VCaP (cell line): ENCODE measurements at regions not wholly inside any gene's neighbourhood (a gene's known extent, or its start where the extent isn't known, plus 50 kb on each side); places are given as distances from the start of the nearest gene placed in this dataset.

Source experiments
- H3K27ac ChIP-seq: fragments of 450-650 bp; 2 replicates; pipeline ENCODE4 v1.5.1; 2017
- CTCF ChIP-seq: fragments of 450-650 bp; conservative IDR thresholded peaks from 2 replicates; pipeline ENCODE4 v1.5.1; 2017; ENCODE audit warnings: mild to moderate bottlenecking, moderate library complexity

- no peak for TF ChIP-seq CTCF
- H3K27ac ChIP-seq: no peak overlapping the region
Measured at GRCh38 chr6:27095914-27096313, 151.6 kb upstream of the PRSS16 start.

- H3K27ac ChIP-seq: no peak overlapping the region
- no peak for TF ChIP-seq CTCF
Measured at GRCh38 chr6:27096834-27097511, 150.5 kb upstream of the PRSS16 start.

GRCh38 chr6:27098956-27099355 lies 148.5 kb upstream of the PRSS16 start:
- TF ChIP-seq CTCF: no peak
- H3K27ac ChIP-seq: no peak overlapping the region

- TF ChIP-seq CTCF: no peak
- no peak overlapping the region for H3K27ac ChIP-seq
Measured at GRCh38 chr6:27100921-27101320, 146.6 kb upstream of the PRSS16 start.

GRCh38 chr6:27101824-27102223 lies 145.7 kb upstream of the PRSS16 start:
- H3K27ac ChIP-seq: no peak overlapping the region
- no peak for TF ChIP-seq CTCF

GRCh38 chr6:27106382-27106781 lies 141.1 kb upstream of the PRSS16 start:
- TF ChIP-seq CTCF: no peak
- H3K27ac ChIP-seq: peak overlapping the region; percentile 40

- TF ChIP-seq CTCF: no peak
- no peak overlapping the region for H3K27ac ChIP-seq
Measured at GRCh38 chr6:27111743-27112142, 135.8 kb upstream of the PRSS16 start.
